HCT116 (cell line): ENCODE measurements at regions not wholly inside any gene's neighbourhood (a gene's known extent, or its start where the extent isn't known, plus 50 kb on each side); places are given as distances from the start of the nearest gene placed in this dataset.

Experiments used
- CEBPB ChIP-seq: IDR thresholded peaks from 2 replicates; pipeline ENCODE4 v1.6.1; 2012; ENCODE audit warnings: low read depth
- EZH2 ChIP-seq: fragments of 200-600 bp; sonication (generic); IDR thresholded peaks from 2 replicates; pipeline ENCODE4 v1.6.1; 2017; ENCODE audit warnings: antibody characterized with exemption, mixed run types
- EZH2phosphoT487 ChIP-seq: fragments of 200-600 bp; IDR thresholded peaks from 2 replicates; pipeline ENCODE4 v1.6.1; 2018; ENCODE audit warnings: antibody characterized with exemption, borderline replicate concordance
- JUND ChIP-seq: IDR thresholded peaks from 2 replicates; pipeline ENCODE4 v1.6.1; 2012
- POLR2A ChIP-seq: IDR thresholded peaks from 2 replicates; pipeline ENCODE4 v1.7.0; 2011; ENCODE audit warnings: borderline replicate concordance; ENCODE audit not compliant: insufficient read depth, insufficient read length; ENCODE audit errors: extremely low read depth
- POLR2AphosphoS5 ChIP-seq: IDR thresholded peaks from 2 replicates; pipeline ENCODE4 v1.6.1; 2011; ENCODE audit warnings: mild to moderate bottlenecking, low read depth, low read length, moderate library complexity
- RAD21 ChIP-seq: IDR thresholded peaks from 2 replicates; pipeline ENCODE4 v1.6.1; 2012; ENCODE audit warnings: low read depth, mild to moderate bottlenecking
- YY1 ChIP-seq: IDR thresholded peaks from 2 replicates; pipeline ENCODE4 v1.6.1; 2011; ENCODE audit warnings: low read length, low read depth, moderate library complexity, mild to moderate bottlenecking; ENCODE audit not compliant: insufficient replicate concordance; ENCODE audit errors: extremely low read depth
- ZFX ChIP-seq: fragments of 450-650 bp; IDR thresholded peaks from 2 replicates; pipeline ENCODE4 v1.6.1; 2017
- TF ChIP-seq, protein P1 (sequence below), 3 experiments: fragments of 200-600 bp in 1 of 3; sonication (generic) in 1 of 3; IDR thresholded peaks in 2 of 3; conservative IDR thresholded peaks in 1 of 3; 2 replicates each; pipeline ENCODE4 v1.5.1; 2012 to 2017; ENCODE audit warnings: low read depth in 2 of 3, low read length in 2 of 3, antibody characterized with exemption in 1 of 3, borderline replicate concordance in 1 of 3, control low read depth in 1 of 3, mild to moderate bottlenecking in 1 of 3, mixed read lengths in 1 of 3, mixed run types in 1 of 3, moderate library complexity in 1 of 3; ENCODE audit not compliant: insufficient read depth in 1 of 3
- TF ChIP-seq, protein P2 (sequence below): IDR thresholded peaks from 2 replicates; pipeline ENCODE4 v1.6.1; 2012; ENCODE audit warnings: low read depth
- TF ChIP-seq, protein P3 (sequence below): IDR thresholded peaks from 2 replicates; pipeline ENCODE4 v1.6.1; 2011; ENCODE audit warnings: mild to moderate bottlenecking, low read length, moderate library complexity; ENCODE audit not compliant: insufficient replicate concordance; ENCODE audit errors: extremely low read depth
- TF ChIP-seq, protein P4 (sequence below): IDR thresholded peaks from 2 replicates; pipeline ENCODE4 v1.6.1; 2012

DNA sequence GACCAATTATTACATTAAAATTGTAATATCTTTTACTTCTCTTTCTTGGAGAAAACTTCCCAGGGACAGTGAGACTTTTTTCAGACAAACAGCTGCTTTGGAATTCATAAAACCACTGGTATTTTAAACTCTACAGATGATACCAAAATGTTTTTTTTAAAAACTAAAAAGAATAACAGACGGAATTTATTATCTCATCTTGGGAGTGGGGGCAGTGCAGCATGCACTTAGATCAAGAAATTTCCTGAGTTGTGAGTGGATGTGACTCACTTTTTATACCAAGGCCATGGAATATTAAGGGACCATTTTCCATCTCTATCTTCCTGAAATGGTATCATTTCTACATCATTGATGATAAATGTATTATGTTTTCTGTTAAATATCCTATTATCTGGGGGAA lies 422.8 kb upstream of the HNRNPA3 start:
- TF ChIP-seq EZH2 (no peak), JUND (no peak), EZH2phosphoT487 (no peak), ZFX (no peak), CEBPB (no peak), POLR2AphosphoS5 (no peak), POLR2A (no peak), YY1 (no peak), RAD21 (no peak)
- TF ChIP-seq, protein P1, sequence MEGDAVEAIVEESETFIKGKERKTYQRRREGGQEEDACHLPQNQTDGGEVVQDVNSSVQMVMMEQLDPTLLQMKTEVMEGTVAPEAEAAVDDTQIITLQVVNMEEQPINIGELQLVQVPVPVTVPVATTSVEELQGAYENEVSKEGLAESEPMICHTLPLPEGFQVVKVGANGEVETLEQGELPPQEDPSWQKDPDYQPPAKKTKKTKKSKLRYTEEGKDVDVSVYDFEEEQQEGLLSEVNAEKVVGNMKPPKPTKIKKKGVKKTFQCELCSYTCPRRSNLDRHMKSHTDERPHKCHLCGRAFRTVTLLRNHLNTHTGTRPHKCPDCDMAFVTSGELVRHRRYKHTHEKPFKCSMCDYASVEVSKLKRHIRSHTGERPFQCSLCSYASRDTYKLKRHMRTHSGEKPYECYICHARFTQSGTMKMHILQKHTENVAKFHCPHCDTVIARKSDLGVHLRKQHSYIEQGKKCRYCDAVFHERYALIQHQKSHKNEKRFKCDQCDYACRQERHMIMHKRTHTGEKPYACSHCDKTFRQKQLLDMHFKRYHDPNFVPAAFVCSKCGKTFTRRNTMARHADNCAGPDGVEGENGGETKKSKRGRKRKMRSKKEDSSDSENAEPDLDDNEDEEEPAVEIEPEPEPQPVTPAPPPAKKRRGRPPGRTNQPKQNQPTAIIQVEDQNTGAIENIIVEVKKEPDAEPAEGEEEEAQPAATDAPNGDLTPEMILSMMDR (IDR thresholded peaks at IDR 0.05 in 2 of 3, conservative IDR thresholded peaks at IDR 0.05 in 1 of 3; ENCODE audit: borderline replicate concordance in 1 of 3, insufficient read depth in 1 of 3, low read depth in 2 of 3, low read length in 2 of 3), result no peak
- TF ChIP-seq, protein P2, sequence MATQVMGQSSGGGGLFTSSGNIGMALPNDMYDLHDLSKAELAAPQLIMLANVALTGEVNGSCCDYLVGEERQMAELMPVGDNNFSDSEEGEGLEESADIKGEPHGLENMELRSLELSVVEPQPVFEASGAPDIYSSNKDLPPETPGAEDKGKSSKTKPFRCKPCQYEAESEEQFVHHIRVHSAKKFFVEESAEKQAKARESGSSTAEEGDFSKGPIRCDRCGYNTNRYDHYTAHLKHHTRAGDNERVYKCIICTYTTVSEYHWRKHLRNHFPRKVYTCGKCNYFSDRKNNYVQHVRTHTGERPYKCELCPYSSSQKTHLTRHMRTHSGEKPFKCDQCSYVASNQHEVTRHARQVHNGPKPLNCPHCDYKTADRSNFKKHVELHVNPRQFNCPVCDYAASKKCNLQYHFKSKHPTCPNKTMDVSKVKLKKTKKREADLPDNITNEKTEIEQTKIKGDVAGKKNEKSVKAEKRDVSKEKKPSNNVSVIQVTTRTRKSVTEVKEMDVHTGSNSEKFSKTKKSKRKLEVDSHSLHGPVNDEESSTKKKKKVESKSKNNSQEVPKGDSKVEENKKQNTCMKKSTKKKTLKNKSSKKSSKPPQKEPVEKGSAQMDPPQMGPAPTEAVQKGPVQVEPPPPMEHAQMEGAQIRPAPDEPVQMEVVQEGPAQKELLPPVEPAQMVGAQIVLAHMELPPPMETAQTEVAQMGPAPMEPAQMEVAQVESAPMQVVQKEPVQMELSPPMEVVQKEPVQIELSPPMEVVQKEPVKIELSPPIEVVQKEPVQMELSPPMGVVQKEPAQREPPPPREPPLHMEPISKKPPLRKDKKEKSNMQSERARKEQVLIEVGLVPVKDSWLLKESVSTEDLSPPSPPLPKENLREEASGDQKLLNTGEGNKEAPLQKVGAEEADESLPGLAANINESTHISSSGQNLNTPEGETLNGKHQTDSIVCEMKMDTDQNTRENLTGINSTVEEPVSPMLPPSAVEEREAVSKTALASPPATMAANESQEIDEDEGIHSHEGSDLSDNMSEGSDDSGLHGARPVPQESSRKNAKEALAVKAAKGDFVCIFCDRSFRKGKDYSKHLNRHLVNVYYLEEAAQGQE, result no peak
- TF ChIP-seq, protein P3, sequence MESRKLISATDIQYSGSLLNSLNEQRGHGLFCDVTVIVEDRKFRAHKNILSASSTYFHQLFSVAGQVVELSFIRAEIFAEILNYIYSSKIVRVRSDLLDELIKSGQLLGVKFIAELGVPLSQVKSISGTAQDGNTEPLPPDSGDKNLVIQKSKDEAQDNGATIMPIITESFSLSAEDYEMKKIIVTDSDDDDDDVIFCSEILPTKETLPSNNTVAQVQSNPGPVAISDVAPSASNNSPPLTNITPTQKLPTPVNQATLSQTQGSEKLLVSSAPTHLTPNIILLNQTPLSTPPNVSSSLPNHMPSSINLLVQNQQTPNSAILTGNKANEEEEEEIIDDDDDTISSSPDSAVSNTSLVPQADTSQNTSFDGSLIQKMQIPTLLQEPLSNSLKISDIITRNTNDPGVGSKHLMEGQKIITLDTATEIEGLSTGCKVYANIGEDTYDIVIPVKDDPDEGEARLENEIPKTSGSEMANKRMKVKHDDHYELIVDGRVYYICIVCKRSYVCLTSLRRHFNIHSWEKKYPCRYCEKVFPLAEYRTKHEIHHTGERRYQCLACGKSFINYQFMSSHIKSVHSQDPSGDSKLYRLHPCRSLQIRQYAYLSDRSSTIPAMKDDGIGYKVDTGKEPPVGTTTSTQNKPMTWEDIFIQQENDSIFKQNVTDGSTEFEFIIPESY, result no peak
- TF ChIP-seq, protein P4, sequence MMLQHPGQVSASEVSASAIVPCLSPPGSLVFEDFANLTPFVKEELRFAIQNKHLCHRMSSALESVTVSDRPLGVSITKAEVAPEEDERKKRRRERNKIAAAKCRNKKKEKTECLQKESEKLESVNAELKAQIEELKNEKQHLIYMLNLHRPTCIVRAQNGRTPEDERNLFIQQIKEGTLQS, result no peak
